8988T (cell line): ENCODE measurements at regions not wholly inside any gene's neighbourhood (a gene's known extent, or its start where the extent isn't known, plus 50 kb on each side); places are given as distances from the start of the nearest gene placed in this dataset.
"Not testable (repeated sequence)": the region's sequence is repeated elsewhere in the genome, so short reads cannot be mapped to it uniquely, and the experiment has no call there.

Experiments used
- DNase-seq: peaks from one replicate; pipeline ENCODE4 v3.0.0; 2011

GRCh38 chr12:114500775-114501473, 95.0 kb upstream of the TBX5 start:
- no peak for DNase-seq

DNA sequence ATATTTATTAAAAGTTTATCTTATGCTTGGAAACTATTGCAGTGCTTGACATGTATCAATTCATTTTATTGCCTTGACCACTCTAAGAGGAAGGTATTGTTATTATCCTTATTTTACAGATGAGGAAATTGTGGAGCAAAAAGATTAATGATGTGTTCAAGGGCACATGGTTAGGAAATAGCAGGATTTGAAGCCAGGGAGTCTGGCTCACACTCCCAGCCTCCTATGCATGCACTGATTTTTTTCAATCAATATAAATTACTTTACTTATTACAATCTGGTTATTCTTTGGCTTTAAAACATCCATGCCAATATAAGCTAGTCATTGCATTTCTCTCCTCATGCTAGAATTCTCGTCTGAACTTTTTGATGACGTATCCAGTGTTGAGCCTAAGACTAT, 94.2 kb upstream of the TBX5 start:
- DNase-seq, result no peak

DNA sequence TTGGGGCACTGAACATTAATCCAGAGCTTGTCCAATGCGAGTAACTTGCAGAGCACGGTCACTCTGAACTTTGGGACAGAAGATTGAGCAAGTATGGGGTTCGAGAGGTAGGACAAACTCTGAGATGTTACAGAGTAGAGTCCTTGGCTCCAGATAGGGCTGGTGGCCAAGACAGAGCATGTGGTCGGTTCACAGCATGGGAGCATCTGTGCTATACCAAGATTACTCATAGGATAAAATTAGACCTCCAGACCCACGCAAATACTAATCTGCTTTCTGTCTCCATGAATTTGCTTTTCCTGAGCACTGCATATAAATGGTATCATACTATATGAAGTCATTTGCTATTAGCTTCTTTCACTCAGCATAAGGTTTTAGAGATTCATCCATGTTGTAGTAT, 93.4 kb upstream of the TBX5 start:
- DNase-seq, result no peak

GRCh38 chr12:114491916-114492315, 86.0 kb upstream of the TBX5 start:
- DNase-seq, result no peak

- DNase-seq, result not testable (repeated sequence)
Measured at GRCh38 chr12:114484822-114485459, 79.0 kb upstream of the TBX5 start.

- no peak for DNase-seq
Measured at GRCh38 chr12:114483996-114484395, 78.1 kb upstream of the TBX5 start.

DNA sequence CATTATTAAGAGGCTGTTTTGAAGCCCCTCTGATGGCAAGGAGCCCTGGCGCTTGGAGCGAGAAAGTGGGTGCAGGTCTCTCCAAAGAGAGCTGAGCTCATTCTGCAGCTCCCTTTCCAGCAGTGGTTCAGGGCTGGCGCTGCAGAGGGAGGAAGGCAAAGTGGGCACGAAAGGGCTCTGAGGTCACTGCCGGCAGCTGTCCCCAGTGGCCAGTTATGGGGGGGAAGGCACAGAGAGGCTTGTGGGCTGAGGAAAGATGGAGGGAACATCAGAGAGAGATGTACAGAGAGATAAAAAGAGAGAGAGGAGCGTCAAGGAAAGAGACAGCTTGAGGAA, 75.2 kb upstream of the TBX5 start:
- DNase-seq, result no peak

GRCh38 chr12:114480337-114481199, 74.6 kb upstream of the TBX5 start:
- no peak for DNase-seq

DNA sequence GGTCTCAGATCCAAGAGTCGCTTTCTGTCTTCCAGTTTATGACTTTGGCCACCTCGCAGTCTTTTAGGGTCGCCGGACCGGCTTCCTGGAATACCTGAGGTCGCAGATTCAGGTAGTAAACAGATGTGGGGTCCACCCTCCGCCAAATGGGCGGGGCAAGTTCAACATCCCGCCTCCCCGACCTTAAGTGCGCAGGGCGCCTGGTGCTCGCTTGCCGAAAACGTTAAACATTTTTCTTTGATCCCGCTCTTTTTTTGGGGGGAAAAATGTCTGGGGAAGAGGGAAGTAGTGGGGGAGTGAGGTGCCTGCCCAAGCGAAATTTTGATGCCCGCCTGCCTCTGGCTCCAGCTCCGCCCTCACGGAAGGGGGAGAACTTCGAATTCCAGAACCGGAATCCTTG, 73.9 kb upstream of the TBX5 start:
- DNase-seq, result no peak

DNA sequence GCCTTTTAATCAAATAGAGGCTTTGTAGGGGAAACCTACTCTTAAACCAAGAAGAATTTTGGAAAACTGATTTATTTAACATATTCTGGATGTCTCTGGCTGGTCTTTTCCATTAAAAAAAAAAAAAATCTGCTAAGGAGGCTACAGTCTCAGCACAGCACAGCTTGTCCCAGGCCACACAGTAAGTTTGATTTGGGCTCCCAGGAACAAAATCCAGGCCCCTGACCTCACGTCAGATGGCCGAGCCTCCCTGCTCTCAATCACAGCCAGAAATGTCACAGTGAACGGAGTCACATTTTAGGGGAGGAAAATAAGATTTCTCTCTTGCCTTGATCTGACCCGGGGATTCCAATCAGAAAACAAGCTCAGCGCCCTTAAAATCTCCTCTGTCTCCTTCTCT, 72.9 kb upstream of the TBX5 start:
- DNase-seq, result no peak

GRCh38 chr12:114477989-114478395, 72.0 kb upstream of the TBX5 start:
- no peak for DNase-seq

GRCh38 chr12:114476159-114476558, 70.2 kb upstream of the TBX5 start:
- no peak for DNase-seq

- DNase-seq, result no peak
Measured at GRCh38 chr12:114473717-114474116, 67.8 kb upstream of the TBX5 start.

GRCh38 chr12:114473018-114473417, 67.1 kb upstream of the TBX5 start:
- no peak for DNase-seq

- no peak for DNase-seq
Measured at GRCh38 chr12:114457620-114458019, 51.7 kb upstream of the TBX5 start.
